ENCODE measurements at regions not wholly inside any gene's neighbourhood (a gene's known extent, or its start where the extent isn't known, plus 50 kb on each side); places are given as distances from the start of the nearest gene placed in this dataset.

DNA sequence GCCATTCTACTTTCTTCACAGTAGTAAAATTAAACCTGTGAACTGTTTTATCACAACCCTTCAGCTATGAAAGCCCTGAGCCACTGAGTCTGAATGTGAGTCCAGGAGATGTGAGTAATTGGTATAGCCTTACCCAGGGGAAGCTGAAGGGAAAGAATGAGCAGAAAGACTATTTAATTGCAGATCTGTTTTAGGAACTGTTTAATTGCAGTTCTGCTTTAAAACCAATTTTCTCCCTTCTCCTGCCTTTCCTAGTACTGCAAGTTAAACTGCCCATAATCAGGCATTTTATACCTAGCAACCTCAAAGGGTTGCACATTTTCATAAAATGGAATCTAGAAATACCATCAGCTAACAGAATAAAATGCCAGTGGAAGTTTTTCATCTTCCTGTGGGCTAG lies 476.7 kb downstream of the OCA2 start:
- no peaks in the 10 kb centered on the region for H3K9me3 Mint-ChIP-seq (ENCODE audit: unreplicated experiment)
- H3K4me3 Mint-ChIP-seq (ENCODE audit: unreplicated experiment): no peak overlapping the region
- peaks cover 1% of the 10 kb centered on the region for H3K27me3 Mint-ChIP-seq (ENCODE audit: unreplicated experiment)
- TF ChIP-seq CTCF (IDR thresholded peaks at IDR 0.05; ENCODE audit: unreplicated experiment): no peak
- DNase-seq (ENCODE audit: low spot score): no peak
- no peak overlapping the region for H3K27ac Mint-ChIP-seq (ENCODE audit: unreplicated experiment)
- no peaks in the 10 kb centered on the region for H3K36me3 Mint-ChIP-seq (ENCODE audit: low read depth, unreplicated experiment)
- H3K4me1 Mint-ChIP-seq (ENCODE audit: unreplicated experiment): peaks cover 9% of the 10 kb centered on the region

DNA sequence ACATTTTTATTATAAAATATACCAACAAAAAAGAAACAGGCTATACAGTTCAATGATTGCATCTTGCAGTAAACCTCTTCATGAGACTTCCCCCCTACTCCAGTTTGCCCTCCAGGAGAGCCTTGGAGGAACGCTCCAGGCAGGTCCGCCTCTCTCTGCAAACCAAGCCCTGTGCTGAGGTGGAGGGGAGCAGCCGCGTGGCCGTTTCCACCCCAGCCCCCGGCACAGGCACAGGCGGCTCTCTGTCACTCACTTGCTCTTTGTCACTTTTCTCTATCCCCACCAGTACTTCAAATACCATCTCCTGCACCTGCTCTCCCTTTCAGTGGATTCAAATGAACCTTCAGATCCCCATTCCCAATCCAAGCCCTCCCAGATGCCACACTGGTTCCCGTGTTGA lies 479.9 kb downstream of the OCA2 start:
- Mint-ChIP-seq H3K27me3 (ENCODE audit: unreplicated experiment) (no peaks in the 10 kb centered on the region), H3K4me1 (ENCODE audit: unreplicated experiment) (peaks cover 9% of the 10 kb centered on the region), H3K4me3 (ENCODE audit: unreplicated experiment) (no peak overlapping the region), H3K27ac (ENCODE audit: unreplicated experiment) (no peak overlapping the region), H3K9me3 (ENCODE audit: unreplicated experiment) (no peaks in the 10 kb centered on the region), H3K36me3 (ENCODE audit: low read depth, unreplicated experiment) (no peaks in the 10 kb centered on the region)
- no peak for TF ChIP-seq CTCF (IDR thresholded peaks at IDR 0.05; ENCODE audit: unreplicated experiment)
- DNase-seq (ENCODE audit: low spot score): no peak

DNA sequence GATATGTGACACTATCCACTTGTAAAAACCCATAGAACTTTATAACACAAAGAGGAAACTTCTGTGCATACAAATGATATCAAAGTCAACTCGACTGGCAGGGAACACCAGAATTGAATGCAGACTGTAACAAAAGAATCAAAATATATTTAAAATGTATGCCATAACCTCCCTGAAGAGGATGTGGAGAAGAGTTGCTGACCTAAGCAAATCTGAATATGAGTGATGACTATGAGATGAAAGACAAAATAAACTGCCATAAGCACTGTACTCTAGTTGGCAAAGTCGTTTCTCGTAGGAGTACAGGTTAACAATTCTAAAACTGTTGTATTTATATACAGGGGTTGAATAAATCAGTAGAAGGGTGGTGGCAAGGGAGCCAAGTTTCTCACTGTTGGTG lies 482.1 kb downstream of the OCA2 start:
- H3K36me3 Mint-ChIP-seq (ENCODE audit: low read depth, unreplicated experiment): no peaks in the 10 kb centered on the region
- no peak overlapping the region for H3K27ac Mint-ChIP-seq (ENCODE audit: unreplicated experiment)
- H3K27me3 Mint-ChIP-seq (ENCODE audit: unreplicated experiment): no peaks in the 10 kb centered on the region
- no peak for DNase-seq (ENCODE audit: low spot score)
- H3K9me3 Mint-ChIP-seq (ENCODE audit: unreplicated experiment): no peaks in the 10 kb centered on the region
- TF ChIP-seq CTCF (IDR thresholded peaks at IDR 0.05; ENCODE audit: unreplicated experiment): no peak
- no peaks in the 10 kb centered on the region for H3K4me1 Mint-ChIP-seq (ENCODE audit: unreplicated experiment)
- no peak overlapping the region for H3K4me3 Mint-ChIP-seq (ENCODE audit: unreplicated experiment)

GRCh38 chr15:27608248-27608647 lies 490.9 kb downstream of the OCA2 start:
- H3K4me3 Mint-ChIP-seq (ENCODE audit: unreplicated experiment): no peak overlapping the region
- no peak overlapping the region for H3K27ac Mint-ChIP-seq (ENCODE audit: unreplicated experiment)
- H3K4me1 Mint-ChIP-seq (ENCODE audit: unreplicated experiment): no peaks in the 10 kb centered on the region
- no peaks in the 10 kb centered on the region for H3K36me3 Mint-ChIP-seq (ENCODE audit: low read depth, unreplicated experiment)
- no peaks in the 10 kb centered on the region for H3K9me3 Mint-ChIP-seq (ENCODE audit: unreplicated experiment)
- H3K27me3 Mint-ChIP-seq (ENCODE audit: unreplicated experiment): no peaks in the 10 kb centered on the region
- no peak for TF ChIP-seq CTCF (IDR thresholded peaks at IDR 0.05; ENCODE audit: unreplicated experiment)
- no peak for DNase-seq (ENCODE audit: low spot score)

DNA sequence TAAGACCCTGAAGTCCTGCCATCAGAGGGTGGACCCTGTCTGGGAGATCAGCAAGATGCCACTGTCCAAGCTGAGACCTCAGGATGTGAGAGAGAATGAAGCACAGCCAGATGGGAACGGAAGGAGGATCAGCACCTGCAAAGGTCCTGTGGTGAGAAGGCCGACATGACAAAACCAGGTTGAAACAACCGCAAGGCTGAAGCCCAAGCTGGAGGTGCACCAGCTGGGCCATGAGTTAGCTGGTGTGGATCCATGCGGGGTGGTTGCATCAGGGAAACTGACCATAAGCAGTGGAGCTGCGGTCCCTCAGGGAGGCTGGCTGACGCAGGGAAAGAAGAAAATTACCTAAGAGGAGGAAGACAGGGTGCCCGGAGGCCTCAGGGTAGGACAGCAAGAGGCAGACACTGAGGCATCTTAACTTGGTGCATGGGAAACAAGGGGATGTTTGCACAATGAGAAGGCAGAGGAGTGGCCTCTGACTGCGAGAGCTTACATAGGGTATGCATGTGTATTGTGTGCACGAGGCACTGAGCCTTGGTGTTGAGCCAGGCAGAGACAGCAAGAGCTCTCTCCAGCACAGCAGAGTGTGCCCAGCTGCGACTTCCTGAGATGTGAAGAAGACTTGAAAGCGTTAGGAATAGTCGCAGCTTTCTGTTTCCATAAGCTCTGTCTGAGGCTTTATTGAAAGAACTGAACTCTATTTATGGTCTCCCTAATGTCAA lies 497.7 kb downstream of the OCA2 start:
- TF ChIP-seq CTCF (IDR thresholded peaks at IDR 0.05; ENCODE audit: unreplicated experiment): no peak
- Mint-ChIP-seq H3K27me3 (ENCODE audit: unreplicated experiment) (no peaks in the 10 kb centered on the region), H3K9me3 (ENCODE audit: unreplicated experiment) (no peaks in the 10 kb centered on the region), H3K36me3 (ENCODE audit: low read depth, unreplicated experiment) (no peaks in the 10 kb centered on the region), H3K27ac (ENCODE audit: unreplicated experiment) (no peak overlapping the region), H3K4me3 (ENCODE audit: unreplicated experiment) (no peak overlapping the region), H3K4me1 (ENCODE audit: unreplicated experiment) (no peaks in the 10 kb centered on the region)
- DNase-seq (ENCODE audit: low spot score): no peak
